Parathyroid adenoma (tissue), 2 donors: ENCODE measurements at regions not wholly inside any gene's neighbourhood (a gene's known extent, or its start where the extent isn't known, plus 50 kb on each side); places are given as distances from the start of the nearest gene placed in this dataset.
"Not testable (repeated sequence)": the region's sequence is repeated elsewhere in the genome, so short reads cannot be mapped to it uniquely, and the experiment has no call there.

Experiments
- H2AFZ ChIP-seq: fragments of 300-600 bp; sonication (generic); one replicate; pipeline ENCODE4 v1.7.0; 2017; ENCODE audit warnings: antibody characterized with exemption, mild to moderate bottlenecking
- H3K27ac ChIP-seq: fragments of 300-600 bp; sonication (generic); one replicate; pipeline ENCODE4 v1.7.0; 2017
- H3K27me3 ChIP-seq: fragments of 300-600 bp; sonication (generic); one replicate; pipeline ENCODE4 v1.7.0; 2017; ENCODE audit warnings: low read length; ENCODE audit not compliant: control insufficient read depth, insufficient read depth
- H3K36me3 ChIP-seq: fragments of 300-600 bp; sonication (generic); one replicate; pipeline ENCODE4 v1.7.0; 2017; ENCODE audit warnings: low read length; ENCODE audit not compliant: control insufficient read depth, insufficient read depth
- H3K4me1 ChIP-seq: fragments of 300-600 bp; sonication (generic); one replicate; pipeline ENCODE4 v1.7.0; 2017; ENCODE audit warnings: control low read depth
- H3K4me2 ChIP-seq: fragments of 300-600 bp; sonication (generic); one replicate; pipeline ENCODE4 v1.7.0; 2017; ENCODE audit warnings: low read length
- H3K4me3 ChIP-seq: fragments of 300-600 bp; sonication (generic); one replicate; pipeline ENCODE4 v1.7.0; 2017; ENCODE audit warnings: low read depth, low read length
- H3K79me2 ChIP-seq: fragments of 300-600 bp; sonication (generic); one replicate; pipeline ENCODE4 v1.7.0; 2017; ENCODE audit warnings: control low read depth
- H3K9ac ChIP-seq: fragments of 300-600 bp; sonication (generic); one replicate; pipeline ENCODE4 v1.7.0; 2017; ENCODE audit warnings: mild to moderate bottlenecking
- H3K9me3 ChIP-seq: fragments of 300-600 bp; sonication (generic); one replicate; pipeline ENCODE4 v1.7.0; 2017; ENCODE audit warnings: low read length; ENCODE audit not compliant: control insufficient read depth
- TF ChIP-seq, protein P1 (sequence below): fragments of 300-600 bp; sonication (generic); IDR thresholded peaks from one replicate; pipeline ENCODE4 v1.7.0; 2017; ENCODE audit warnings: antibody characterized with exemption, mild to moderate bottlenecking
- donor health status: primary hyperparathyroidism.

- H3K4me3 ChIP-seq: no peak overlapping the region
- H3K4me1 ChIP-seq: no peaks in the 10 kb centered on the region
- H3K9ac ChIP-seq: no peak overlapping the region
- no peaks in the 10 kb centered on the region for H3K79me2 ChIP-seq
- TF ChIP-seq, protein P1, sequence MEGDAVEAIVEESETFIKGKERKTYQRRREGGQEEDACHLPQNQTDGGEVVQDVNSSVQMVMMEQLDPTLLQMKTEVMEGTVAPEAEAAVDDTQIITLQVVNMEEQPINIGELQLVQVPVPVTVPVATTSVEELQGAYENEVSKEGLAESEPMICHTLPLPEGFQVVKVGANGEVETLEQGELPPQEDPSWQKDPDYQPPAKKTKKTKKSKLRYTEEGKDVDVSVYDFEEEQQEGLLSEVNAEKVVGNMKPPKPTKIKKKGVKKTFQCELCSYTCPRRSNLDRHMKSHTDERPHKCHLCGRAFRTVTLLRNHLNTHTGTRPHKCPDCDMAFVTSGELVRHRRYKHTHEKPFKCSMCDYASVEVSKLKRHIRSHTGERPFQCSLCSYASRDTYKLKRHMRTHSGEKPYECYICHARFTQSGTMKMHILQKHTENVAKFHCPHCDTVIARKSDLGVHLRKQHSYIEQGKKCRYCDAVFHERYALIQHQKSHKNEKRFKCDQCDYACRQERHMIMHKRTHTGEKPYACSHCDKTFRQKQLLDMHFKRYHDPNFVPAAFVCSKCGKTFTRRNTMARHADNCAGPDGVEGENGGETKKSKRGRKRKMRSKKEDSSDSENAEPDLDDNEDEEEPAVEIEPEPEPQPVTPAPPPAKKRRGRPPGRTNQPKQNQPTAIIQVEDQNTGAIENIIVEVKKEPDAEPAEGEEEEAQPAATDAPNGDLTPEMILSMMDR: no peak
- no peak overlapping the region for H3K27ac ChIP-seq
- H3K36me3 ChIP-seq: no peaks in the 10 kb centered on the region
- H3K4me2 ChIP-seq: no peak overlapping the region
- no peak overlapping the region for H2AFZ ChIP-seq
- no peaks in the 10 kb centered on the region for H3K27me3 ChIP-seq
- no peaks in the 10 kb centered on the region for H3K9me3 ChIP-seq
Measured at GRCh38 chr18:49690312-49690711, 123.0 kb downstream of the ACAA2 start.

DNA sequence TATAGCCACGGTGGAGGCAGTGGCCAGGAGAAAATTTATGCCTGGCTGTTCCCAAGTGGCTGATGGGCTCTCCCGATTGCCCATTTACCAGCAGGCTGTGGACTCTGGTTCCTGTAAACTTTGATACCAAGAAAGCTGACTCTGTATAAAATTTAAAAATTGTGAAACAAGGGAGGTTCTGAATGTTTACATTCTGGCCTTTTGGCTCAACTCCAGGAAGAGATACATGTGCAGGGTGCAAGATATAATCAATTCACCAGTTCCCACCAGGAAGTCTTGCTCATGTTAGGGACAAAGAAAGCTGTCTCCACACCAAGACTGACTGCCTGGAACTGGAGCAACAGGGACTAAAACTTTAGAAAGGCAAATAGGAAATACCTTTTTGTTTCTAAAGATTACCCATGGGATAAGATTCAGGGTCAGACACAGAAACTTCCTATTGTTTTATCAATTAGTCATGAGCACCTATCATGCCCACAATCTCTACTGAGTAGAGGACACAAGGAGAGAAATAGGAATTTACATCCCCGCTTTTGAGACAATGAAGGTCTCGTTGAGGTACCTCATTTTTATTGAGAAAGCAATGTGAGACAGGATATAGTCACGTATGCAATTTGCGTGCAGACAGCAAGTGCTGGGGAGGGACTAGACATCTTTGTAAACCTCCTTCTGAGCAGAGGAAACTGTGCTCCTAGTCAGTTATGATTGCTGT is 123.5 kb downstream of the LIPG start:
- H3K27ac ChIP-seq: no peak overlapping the region
- TF ChIP-seq, protein P1: no peak
- H3K4me2 ChIP-seq: no peak overlapping the region
- H3K79me2 ChIP-seq: no peaks in the 10 kb centered on the region
- no peak overlapping the region for H3K4me3 ChIP-seq
- no peaks in the 10 kb centered on the region for H3K4me1 ChIP-seq
- no peaks in the 10 kb centered on the region for H3K36me3 ChIP-seq
- H3K9ac ChIP-seq: no peak overlapping the region
- H3K27me3 ChIP-seq: no peaks in the 10 kb centered on the region
- H2AFZ ChIP-seq: no peak overlapping the region
- H3K9me3 ChIP-seq: no peaks in the 10 kb centered on the region

DNA sequence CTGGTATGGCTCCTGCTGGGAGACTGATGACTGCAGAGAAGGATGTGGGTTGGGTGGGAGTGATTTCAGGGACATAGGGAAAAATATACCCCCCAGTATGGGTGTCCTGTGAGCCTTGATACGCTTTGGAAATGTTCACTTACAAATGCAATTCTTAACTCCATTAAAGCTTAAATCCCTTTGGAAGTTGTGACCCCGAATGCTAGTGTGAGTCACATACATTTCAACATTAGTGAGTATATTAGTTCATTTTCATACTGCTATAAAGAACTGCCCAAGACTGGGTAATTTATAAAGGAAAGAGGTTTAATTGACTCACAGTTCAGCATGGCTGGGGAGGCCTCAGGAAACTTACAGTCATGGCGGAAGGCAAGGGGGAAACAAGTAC is 120.9 kb downstream of the LIPG start:
- H3K9ac ChIP-seq: not testable (repeated sequence)

GRCh38 chr18:49682173-49682802 is 120.4 kb downstream of the LIPG start:
- TF ChIP-seq, protein P1: no peak
- H3K4me1 ChIP-seq: no peaks in the 10 kb centered on the region
- H3K4me2 ChIP-seq: no peak overlapping the region
- no peak overlapping the region for H3K9ac ChIP-seq
- H3K27ac ChIP-seq: no peak overlapping the region
- no peaks in the 10 kb centered on the region for H3K27me3 ChIP-seq
- no peak overlapping the region for H2AFZ ChIP-seq
- H3K36me3 ChIP-seq: no peaks in the 10 kb centered on the region
- no peaks in the 10 kb centered on the region for H3K79me2 ChIP-seq
- H3K4me3 ChIP-seq: no peak overlapping the region
- H3K9me3 ChIP-seq: no peaks in the 10 kb centered on the region

More for the DNA sequence above, 120.9 kb downstream of the LIPG start:
- not testable (repeated sequence) for H2AFZ ChIP-seq, H3K4me3 ChIP-seq, H3K27ac ChIP-seq, H3K79me2 ChIP-seq, H3K4me1 ChIP-seq, H3K9me3 ChIP-seq, H3K27me3 ChIP-seq, H3K4me2 ChIP-seq, H3K36me3 ChIP-seq

DNA sequence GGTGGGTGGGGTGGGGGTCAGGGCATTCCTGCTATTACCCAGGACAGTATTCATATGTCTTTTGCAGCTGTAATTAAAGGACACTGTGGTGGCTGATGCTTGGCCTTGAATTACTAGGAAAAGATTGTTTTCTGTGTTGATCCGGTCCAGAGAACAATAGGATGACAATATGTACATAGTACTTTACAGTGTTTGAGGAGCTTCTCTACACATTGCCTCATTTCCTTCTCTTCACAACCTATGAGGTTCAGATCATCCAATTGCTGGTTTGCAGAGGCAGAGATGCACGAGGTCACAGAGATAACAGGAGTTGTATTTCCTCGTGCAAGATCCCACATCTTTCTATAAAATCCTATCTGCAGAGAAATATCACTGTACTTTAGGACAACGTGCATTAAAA is 119.5 kb downstream of the LIPG start:
- Histone ChIP-seq H3K9me3 (no peaks in the 10 kb centered on the region), H3K4me2 (no peak overlapping the region), H2AFZ (no peak overlapping the region), H3K4me3 (no peak overlapping the region), H3K79me2 (no peaks in the 10 kb centered on the region), H3K27me3 (no peaks in the 10 kb centered on the region), H3K4me1 (no peaks in the 10 kb centered on the region), H3K9ac (no peak overlapping the region), H3K36me3 (no peaks in the 10 kb centered on the region), H3K27ac (no peak overlapping the region)
- TF ChIP-seq, protein P1: no peak
